H4 (cell line): ENCODE measurements at regions not wholly inside any gene's neighbourhood (a gene's known extent, or its start where the extent isn't known, plus 50 kb on each side); places are given as distances from the start of the nearest gene placed in this dataset.

ENCODE experiments used
- DNase-seq: peaks from one replicate; pipeline ENCODE4 v3.0.0-alpha.2; 2015; ENCODE audit warnings: low spot score

- no peak for DNase-seq
Observed at GRCh38 chr7:85673876-85674275, 487.0 kb upstream of the SEMA3D start.

DNA sequence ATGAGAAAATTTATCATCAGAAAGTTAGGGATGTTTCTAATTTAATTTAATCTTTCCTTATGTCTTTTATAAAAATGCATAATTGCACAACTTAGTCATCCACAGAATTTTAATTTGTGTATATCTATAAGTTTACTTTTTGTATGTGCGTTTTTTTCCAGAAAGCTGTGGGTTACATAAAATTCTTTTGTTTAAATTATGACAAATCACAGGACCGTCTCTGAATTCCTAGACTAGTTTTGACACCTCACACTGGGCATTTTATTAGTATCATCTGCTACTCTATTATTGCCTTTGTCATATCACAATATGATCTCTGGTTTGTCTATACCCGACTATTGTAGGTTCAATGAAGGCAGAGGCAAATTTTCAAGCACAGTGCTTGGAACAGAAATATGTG is 482.4 kb upstream of the SEMA3D start:
- no peak for DNase-seq

DNA sequence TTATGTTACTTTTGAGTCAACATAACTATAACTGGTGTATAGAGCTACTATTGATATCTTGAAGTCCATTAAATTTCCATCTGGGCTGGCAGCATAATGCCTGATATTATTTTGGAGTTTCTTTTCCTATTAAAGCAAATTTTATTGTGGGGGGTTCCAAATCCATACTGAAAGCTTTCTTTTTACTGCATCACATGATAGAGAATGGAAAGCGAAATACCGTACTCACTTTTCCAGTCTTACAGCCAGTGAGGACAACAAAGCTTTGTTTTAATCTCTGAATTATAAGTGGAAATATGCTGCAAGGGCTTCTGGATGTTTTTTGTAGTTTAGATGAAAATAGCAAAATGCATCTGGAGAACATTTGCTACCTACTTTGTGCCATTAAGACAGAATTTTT is 477.5 kb upstream of the SEMA3D start:
- DNase-seq, result no peak

GRCh38 chr7:85659364-85659763 is 472.5 kb upstream of the SEMA3D start:
- no peak for DNase-seq

DNA sequence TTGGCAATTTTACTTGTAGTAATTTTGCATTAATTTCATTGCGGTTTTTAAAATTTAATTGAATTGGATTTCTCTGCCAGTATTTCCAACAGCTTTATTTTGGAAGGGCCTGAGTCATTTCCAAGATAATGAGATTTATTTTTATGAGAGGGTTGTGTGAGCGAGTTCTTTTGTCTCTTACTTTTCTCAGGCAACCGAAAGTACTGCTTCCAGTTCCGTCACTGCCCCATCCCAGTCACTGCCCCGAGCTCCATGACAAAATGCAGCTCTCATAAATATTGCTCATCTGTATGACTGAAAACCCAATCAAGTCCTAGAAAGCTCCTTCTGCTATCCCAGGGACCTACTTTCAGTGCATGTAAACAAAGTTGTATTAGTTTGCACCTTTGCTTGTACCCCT is 468.4 kb upstream of the SEMA3D start:
- no peak for DNase-seq

- no peak for DNase-seq
Observed at GRCh38 chr7:85644272-85644671, 457.4 kb upstream of the SEMA3D start.

GRCh38 chr7:85641331-85641730 is 454.5 kb upstream of the SEMA3D start:
- no peak for DNase-seq

GRCh38 chr7:85638394-85638793 is 451.5 kb upstream of the SEMA3D start:
- DNase-seq, result no peak

GRCh38 chr7:85634951-85635350 is 448.1 kb upstream of the SEMA3D start:
- DNase-seq, result no peak

GRCh38 chr7:85630904-85631600 is 444.2 kb upstream of the SEMA3D start:
- no peak for DNase-seq

DNA sequence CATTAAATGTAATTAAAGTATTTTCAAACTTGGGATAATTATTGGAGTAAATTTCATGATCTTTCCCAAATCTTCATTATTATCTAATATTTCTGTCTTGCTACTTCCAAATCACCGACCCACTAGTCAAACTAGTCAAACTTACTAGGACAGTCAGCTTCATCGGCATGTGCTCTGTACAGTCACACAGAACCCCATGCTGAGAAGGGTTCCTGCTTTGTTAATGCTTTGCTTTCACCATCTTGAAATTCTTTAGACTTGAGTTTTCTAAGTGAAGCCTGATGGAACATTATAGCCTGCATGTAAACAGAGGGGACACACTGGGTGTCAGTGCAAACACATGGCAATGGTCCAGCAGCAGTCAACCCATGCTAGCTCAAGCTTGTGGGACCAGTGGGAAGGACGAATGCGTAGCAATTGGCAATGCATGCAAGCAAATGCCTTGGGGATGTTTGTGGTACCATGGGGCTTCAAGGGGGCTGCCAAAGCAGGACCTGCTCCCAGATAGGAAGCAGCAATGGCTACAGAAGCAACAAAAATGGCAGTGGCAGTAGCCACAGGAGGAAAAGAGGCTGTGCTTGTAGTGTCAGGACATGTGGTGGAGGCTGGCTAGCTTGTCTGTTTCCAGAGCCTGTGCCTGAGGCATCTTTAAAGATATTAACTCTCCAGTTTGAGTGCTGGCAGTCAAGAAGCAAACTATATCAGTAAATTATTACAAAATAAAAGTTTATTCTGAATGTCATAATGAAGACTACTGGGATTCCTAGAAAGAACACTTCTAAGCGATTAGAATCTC is 441.1 kb upstream of the SEMA3D start:
- no peak for DNase-seq

- DNase-seq, result no peak
Observed at GRCh38 chr7:85622059-85622458, 435.2 kb upstream of the SEMA3D start.

DNA sequence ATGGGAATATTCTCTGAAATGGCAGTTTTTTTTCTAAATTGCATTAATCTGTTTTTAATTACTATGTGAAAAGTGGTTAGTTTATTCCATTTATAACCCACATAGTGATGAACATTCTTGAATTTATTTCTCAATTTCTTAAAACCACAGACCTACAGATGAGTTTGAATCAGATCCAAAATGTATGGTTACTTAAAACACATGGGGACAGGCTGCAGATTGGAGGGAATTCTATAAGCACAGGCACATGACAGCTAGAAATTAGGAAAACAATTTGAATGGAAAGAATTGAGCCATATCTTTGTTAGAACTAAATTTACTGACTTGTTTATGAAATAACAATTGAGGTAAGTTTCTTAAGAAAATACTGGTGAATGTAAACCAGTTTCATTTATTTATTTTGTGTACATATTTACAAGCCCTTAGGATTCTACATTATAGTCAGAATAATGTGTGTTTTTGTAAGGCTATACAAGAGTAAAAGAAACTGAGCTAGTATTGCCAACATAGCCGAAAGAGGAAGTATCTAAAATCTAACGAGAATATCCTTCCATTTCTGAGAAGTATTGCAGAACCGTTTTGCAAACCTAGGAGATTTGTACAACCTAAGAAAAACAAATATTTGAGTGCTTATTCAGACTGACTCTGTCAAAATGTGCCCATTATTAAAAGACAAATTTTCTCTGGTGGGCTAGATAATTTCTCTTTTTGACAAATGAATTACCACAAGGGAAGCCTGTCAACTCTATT is 434.3 kb upstream of the SEMA3D start:
- DNase-seq, result no peak

DNA sequence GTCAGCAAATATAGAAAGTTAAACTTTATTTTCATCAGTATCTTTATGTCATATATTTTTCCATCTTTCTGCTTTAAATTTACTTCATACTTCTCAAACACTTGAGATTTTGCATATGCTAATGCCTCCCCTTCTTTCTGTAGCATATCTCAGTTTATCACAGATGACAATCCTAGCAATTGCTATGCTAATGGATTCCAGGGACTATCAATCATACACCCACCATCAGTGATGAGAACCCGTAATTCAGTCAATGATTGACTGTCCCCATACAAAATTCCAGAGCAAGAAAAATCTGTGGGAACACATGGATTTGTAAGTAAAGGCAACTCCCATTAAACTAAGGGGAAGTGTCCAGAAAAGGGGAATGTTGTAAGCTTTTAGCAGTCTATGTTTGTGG is 432.4 kb upstream of the SEMA3D start:
- DNase-seq, result no peak

DNA sequence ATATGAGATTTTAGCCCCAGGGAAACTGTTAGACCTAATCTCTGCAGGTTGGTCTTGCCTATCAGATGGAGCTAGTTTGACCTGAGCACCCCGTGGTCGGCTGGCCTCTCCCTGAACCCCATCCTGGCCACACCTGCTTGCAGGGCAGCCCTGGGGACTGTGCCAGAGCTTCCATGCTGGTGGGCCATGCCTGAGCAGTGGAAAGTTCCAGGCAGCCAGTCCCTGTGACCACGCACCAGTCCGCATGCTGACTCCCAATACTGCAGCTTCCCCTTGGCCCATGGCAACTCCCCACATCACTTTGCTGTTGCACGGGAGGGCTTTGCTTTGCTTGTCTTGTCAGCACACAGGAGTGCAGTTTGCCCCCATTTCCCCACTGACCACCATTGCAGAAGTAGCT is 427.8 kb upstream of the SEMA3D start:
- DNase-seq, result no peak

DNA sequence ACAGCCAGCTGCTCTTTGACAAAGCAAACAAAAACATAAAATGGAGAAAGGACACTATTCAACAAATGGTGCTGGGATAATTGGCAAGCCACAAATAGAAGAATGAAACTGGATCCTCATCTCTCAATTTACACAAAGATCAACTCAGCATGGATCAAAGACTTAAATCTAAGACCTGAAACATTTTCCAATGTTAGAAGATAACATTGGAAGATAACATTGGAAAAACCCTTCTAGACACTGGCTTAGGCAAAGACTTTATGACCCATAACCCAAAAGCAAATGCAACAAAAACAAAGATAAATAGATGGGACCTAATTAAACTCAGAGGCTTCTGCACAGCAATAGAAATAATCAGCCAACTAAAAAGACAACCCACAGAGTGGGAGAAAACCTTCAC is 425.7 kb upstream of the SEMA3D start:
- no peak for DNase-seq

DNA sequence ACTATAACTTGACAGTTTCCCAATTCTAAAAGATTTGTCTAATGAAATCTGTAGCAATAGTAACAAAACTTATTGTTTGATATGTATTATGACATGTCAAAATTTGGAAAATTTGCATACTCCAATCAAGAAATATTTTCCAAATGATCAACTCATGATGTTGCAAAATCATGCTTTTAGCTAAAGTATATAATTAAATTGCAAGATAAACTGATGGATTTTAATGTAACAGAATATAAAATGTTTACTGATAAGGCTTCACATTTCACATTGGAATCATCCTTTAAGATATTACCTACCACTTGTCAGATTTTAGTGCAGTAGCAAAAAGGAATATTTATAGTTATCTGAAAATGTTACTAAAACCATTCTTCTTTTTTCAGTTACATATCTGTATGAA is 421.9 kb upstream of the SEMA3D start:
- no peak for DNase-seq

DNA sequence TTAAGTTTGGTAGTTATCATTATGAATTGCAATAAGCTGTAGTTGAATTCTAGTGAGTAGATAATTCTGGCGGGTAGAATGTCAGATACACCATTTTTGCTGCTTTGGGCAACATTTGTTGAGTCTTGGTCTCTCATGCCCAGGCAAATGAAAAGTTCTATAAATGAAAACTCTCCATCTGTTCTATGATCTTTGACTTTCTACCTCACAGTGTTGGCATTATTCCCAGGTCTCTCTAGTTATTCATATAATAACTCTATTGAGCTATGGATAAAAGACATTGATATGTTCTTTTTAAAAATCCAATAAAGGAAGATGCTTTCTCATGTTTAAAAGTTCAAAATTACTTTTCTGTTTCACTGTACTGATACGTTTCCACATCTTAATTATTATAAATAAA is 415.3 kb upstream of the SEMA3D start:
- DNase-seq, result no peak

GRCh38 chr7:85600395-85600794 is 413.5 kb upstream of the SEMA3D start:
- peak; percentile 25 for DNase-seq

GRCh38 chr7:85596827-85597226 is 410.0 kb upstream of the SEMA3D start:
- DNase-seq, result no peak

DNA sequence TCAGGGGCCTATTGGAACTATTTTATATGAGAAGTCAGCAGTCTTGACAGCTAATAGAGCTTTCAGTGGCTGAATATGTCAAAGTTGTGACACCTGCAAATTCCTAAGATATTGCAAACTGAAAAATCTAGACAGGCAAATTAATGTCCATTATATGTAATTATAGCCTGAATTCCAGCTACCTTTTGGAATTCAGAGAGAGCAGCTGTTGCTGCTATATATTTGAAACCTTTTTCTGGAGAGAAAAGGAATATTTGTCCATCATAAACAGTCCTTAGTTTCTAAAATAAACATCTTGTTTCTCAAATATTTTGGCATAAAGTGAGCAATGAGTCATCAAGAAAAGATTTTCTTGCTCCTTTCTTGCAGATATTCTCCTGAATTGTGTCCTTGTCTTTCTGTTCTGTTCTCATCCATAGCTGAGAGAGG is 408.9 kb upstream of the SEMA3D start:
- peak; percentile 12 for DNase-seq

DNA sequence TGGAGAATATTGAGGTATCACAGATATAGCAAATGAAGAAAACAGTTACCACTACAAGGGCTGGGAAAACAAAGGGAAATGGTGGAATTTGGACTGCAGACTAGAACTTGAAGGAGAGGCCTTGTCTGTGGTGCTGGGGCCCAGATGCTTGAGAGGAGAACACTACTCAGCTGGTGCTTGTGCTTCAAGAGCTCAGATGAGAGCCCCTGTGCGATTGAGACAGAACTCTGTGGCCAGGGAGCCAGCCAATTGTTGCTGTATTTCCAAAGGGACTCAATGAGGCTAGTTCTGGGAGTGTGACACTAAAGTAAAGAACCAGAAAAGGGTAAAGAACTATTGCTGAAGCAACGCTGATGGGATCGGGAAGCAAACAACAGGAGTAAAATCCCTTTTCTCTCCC is 406.5 kb upstream of the SEMA3D start:
- no peak for DNase-seq

DNA sequence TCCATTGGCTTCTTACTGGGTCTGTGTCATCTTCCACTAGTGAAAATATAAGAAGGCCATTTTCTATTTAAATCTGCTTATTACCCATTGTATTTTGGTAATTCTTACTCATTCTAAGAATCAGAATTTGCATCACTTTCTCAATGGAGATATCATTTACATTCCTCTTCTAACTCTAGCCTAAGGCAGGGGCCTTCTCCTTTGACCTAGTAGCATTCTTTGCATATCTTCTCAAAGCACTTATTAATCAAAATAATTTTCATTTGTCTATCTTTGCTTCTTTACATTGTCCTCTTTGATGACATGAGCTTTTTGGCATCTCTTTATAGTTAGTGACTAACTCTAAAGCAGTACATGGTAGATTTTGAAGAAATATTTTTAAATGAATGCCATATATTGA is 400.9 kb upstream of the SEMA3D start:
- DNase-seq, result no peak
